ENCODE measurements at regions not wholly inside any gene's neighbourhood (a gene's known extent, or its start where the extent isn't known, plus 50 kb on each side); places are given as distances from the start of the nearest gene placed in this dataset.

GRCh38 chr11:115921986-115922385, 417.8 kb upstream of the CADM1 start:
- Mint-ChIP-seq H3K4me3 (peak overlapping the region in 1 of 2 donors; percentile 35), H3K4me1 (peaks cover 16% of the 10 kb centered on the region), H3K27me3 (ENCODE audit: low read depth in 3 of 3) (peaks cover 29 to 34% (median 33%) of the 10 kb centered on the region in 3 donors), H3K9me3 (peaks cover 0 to 6% (median 0%) of the 10 kb centered on the region in 7 donors), H3K27ac (no peak overlapping the region), H3K36me3 (no peaks in the 10 kb centered on the region)
- Histone ChIP-seq H3K9me3 (replicated peaks in 1 of 2; ENCODE audit: control insufficient read depth in 1 of 2, insufficient read depth in 1 of 2, low read length in 2 of 2) (no peaks in the 10 kb centered on the region), H3K4me1 (ENCODE audit: control insufficient read depth in 1 of 2, insufficient read depth in 2 of 2, low read length in 2 of 2) (peaks cover 17 to 21% of the 10 kb centered on the region in 2 donors), H3K27me3 (ENCODE audit: control insufficient read depth in 2 of 2, insufficient read depth in 2 of 2, low read length in 2 of 2) (peaks cover 3% of the 10 kb centered on the region in 2 donors), H3K9ac (ENCODE audit: insufficient read depth, low read length, poor library complexity, severe bottlenecking) (no peak overlapping the region), H3K36me3 (replicated peaks in 1 of 2; ENCODE audit: control insufficient read depth in 1 of 2, insufficient read depth in 2 of 2, low read length in 2 of 2) (no peaks in the 10 kb centered on the region), H3K4me2 (replicated peaks; ENCODE audit: extremely low read depth, low read length, poor library complexity, severe bottlenecking) (no peak overlapping the region), H3K79me2 (ENCODE audit: insufficient read depth, low read length) (no peaks in the 10 kb centered on the region), H3K4me3 (replicated peaks in 1 of 3; ENCODE audit: low read depth in 2 of 3, low read length in 3 of 3) (no peak overlapping the region), H2AFZ (ENCODE audit: insufficient read depth, low read depth, low read length, poor library complexity, severe bottlenecking) (no peak overlapping the region), H3K27ac (ENCODE audit: low read depth in 1 of 2, low read length in 2 of 2) (no peak overlapping the region), H4K20me1 (ENCODE audit: insufficient read depth, low read length) (no peaks in the 10 kb centered on the region)
- intact Hi-C loops (cut with micrococcal nuclease): no loop called here
- no peak for TF ChIP-seq CTCF (IDR thresholded peaks at IDR 0.05)
- no CpG with 5 or more reads among the region's 2 CpGs for WGBS (ENCODE audit: insufficient coverage)
- no peak for DNase-seq

DNA sequence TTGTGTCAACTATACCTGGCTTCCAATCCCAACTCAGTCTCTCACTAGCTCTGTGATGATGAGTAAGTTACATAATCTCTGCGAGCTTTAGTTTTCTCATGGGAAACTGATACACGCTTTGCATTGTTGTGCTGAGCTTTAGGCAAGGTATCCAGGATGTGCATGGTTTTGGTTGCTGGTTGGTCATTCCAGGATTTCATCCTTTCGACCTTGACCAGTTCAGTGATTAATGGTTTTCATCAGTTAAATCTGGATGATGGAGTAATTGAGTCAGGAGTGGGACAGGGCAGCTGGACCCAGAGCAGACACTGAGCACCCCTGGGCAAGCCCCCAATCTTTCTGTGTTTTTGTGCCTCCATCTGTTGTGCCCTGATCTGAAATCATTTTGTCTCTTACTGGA, 417.3 kb upstream of the CADM1 start:
- Mint-ChIP-seq H3K36me3 (no peaks in the 10 kb centered on the region), H3K4me1 (peaks cover 14% of the 10 kb centered on the region), H3K27me3 (ENCODE audit: low read depth in 3 of 3) (peaks cover 26 to 35% (median 34%) of the 10 kb centered on the region in 3 donors), H3K4me3 (peak overlapping the region in 1 of 2 donors; percentile 35), H3K27ac (no peak overlapping the region), H3K9me3 (peaks cover 0 to 6% (median 0%) of the 10 kb centered on the region in 7 donors)
- Histone ChIP-seq H4K20me1 (ENCODE audit: insufficient read depth, low read length) (no peaks in the 10 kb centered on the region), H3K27ac (ENCODE audit: low read depth in 1 of 2, low read length in 2 of 2) (no peak overlapping the region), H3K36me3 (replicated peaks in 1 of 2; ENCODE audit: control insufficient read depth in 1 of 2, insufficient read depth in 2 of 2, low read length in 2 of 2) (no peaks in the 10 kb centered on the region), H3K4me3 (replicated peaks in 1 of 3; ENCODE audit: low read depth in 2 of 3, low read length in 3 of 3) (no peak overlapping the region), H3K4me2 (replicated peaks; ENCODE audit: extremely low read depth, low read length, poor library complexity, severe bottlenecking) (no peak overlapping the region), H3K79me2 (ENCODE audit: insufficient read depth, low read length) (no peaks in the 10 kb centered on the region), H2AFZ (ENCODE audit: insufficient read depth, low read depth, low read length, poor library complexity, severe bottlenecking) (no peak overlapping the region), H3K9me3 (replicated peaks in 1 of 2; ENCODE audit: control insufficient read depth in 1 of 2, insufficient read depth in 1 of 2, low read length in 2 of 2) (no peaks in the 10 kb centered on the region), H3K9ac (ENCODE audit: insufficient read depth, low read length, poor library complexity, severe bottlenecking) (no peak overlapping the region), H3K27me3 (ENCODE audit: control insufficient read depth in 2 of 2, insufficient read depth in 2 of 2, low read length in 2 of 2) (peaks cover 3% of the 10 kb centered on the region in 2 donors), H3K4me1 (ENCODE audit: control insufficient read depth in 1 of 2, insufficient read depth in 2 of 2, low read length in 2 of 2) (peaks cover 13 to 16% of the 10 kb centered on the region in 2 donors)
- WGBS (ENCODE audit: insufficient coverage): 87% methylated on average over 3 of the region's 3 CpGs
- no peak for TF ChIP-seq CTCF (IDR thresholded peaks at IDR 0.05)
- DNase-seq: no peak
- intact Hi-C loops (cut with micrococcal nuclease): no loop called here

All from CD14-positive monocyte (primary cell).